Epithelial cell of esophagus (primary cell): ENCODE measurements at regions not wholly inside any gene's neighbourhood (a gene's known extent, or its start where the extent isn't known, plus 50 kb on each side); places are given as distances from the start of the nearest gene placed in this dataset.
A peak's percentile ranks its signal among the peaks of the same experiment; 100 is the strongest.

ENCODE experiments used
- DNase-seq: peaks from one replicate; pipeline ENCODE4 v3.0.0; 2010; ENCODE audit warnings: low read depth
- H3K4me3 ChIP-seq: 2 replicates; pipeline ENCODE4 v1.5.1; 2011; ENCODE audit warnings: mild to moderate bottlenecking, low read length, control low read depth
- CTCF ChIP-seq: IDR thresholded peaks from 2 replicates; pipeline ENCODE4 v1.5.1; 2011; ENCODE audit warnings: low read depth, mild to moderate bottlenecking, low read length, control low read depth, inconsistent platforms; ENCODE audit not compliant: insufficient read depth; ENCODE audit errors: missing control alignments

- peak; percentile 63 for DNase-seq
- TF ChIP-seq CTCF = no peak
- no peak overlapping the region for H3K4me3 ChIP-seq
Observed at GRCh38 chr15:93895976-93896770, 335.2 kb upstream of the MCTP2 start.

GRCh38 chr15:93894438-93895036 is 336.8 kb upstream of the MCTP2 start:
- TF ChIP-seq CTCF = no peak
- no peak overlapping the region for H3K4me3 ChIP-seq
- no peak for DNase-seq

GRCh38 chr15:93887151-93887550 is 344.2 kb upstream of the MCTP2 start:
- TF ChIP-seq CTCF = no peak
- H3K4me3 ChIP-seq = no peak overlapping the region
- DNase-seq = peak; percentile 11

GRCh38 chr15:93882779-93883178 is 348.6 kb upstream of the MCTP2 start:
- DNase-seq = no peak
- H3K4me3 ChIP-seq = no peak overlapping the region
- no peak for TF ChIP-seq CTCF

- TF ChIP-seq CTCF = no peak
- no peak overlapping the region for H3K4me3 ChIP-seq
- no peak for DNase-seq
Observed at GRCh38 chr15:93882141-93882540, 349.2 kb upstream of the MCTP2 start.

GRCh38 chr15:93881310-93881709 is 350.1 kb upstream of the MCTP2 start:
- TF ChIP-seq CTCF = no peak
- H3K4me3 ChIP-seq = no peak overlapping the region
- no peak for DNase-seq
